GM18499 (cell line): ENCODE measurements at regions not wholly inside any gene's neighbourhood (a gene's known extent, or its start where the extent isn't known, plus 50 kb on each side); places are given as distances from the start of the nearest gene placed in this dataset.

Source experiments
- ATAC-seq: cut with Tn5 transposase; IDR thresholded peaks from one replicate; pipeline ENCODE4 v1.9.1; 2021; ENCODE audit warnings: moderate number of reproducible peaks; ENCODE audit not compliant: insufficient read depth, unreplicated experiment

DNA sequence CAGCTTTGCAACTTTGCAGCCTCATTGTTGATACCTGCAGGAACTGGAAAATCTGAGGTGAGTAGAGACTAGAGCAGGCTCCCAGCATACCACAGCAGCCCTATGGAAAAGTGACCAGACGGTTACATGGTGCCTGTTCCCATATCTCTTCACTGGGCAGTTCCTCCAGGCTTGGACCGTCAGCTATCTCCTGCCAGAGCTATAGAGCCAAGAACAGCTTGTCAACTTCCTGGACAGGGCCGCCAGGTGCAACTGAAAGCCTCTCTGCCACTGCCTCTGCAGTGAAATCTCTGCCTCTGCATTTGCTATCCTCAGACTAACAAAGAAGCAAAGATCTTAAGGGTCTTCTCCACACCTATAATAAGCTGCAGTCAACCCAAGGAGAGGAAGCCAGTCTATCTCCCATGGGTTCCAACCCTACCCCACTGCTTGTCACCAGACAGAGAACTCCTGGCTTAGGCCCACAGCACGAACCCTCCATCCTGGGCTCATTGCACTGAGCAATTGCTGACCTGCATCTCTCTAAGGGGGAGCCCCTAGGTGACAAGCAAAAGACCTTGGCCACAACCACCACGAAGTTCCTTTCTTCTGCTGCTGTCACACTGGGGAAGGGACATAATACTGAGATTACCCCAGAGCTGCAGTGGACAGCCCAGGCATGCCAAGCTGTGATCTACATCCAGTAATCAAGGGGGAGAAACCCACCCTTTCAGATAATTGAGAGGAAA lies 60.1 kb upstream of the KHDRBS2 start:
- ATAC-seq: no peak

DNA sequence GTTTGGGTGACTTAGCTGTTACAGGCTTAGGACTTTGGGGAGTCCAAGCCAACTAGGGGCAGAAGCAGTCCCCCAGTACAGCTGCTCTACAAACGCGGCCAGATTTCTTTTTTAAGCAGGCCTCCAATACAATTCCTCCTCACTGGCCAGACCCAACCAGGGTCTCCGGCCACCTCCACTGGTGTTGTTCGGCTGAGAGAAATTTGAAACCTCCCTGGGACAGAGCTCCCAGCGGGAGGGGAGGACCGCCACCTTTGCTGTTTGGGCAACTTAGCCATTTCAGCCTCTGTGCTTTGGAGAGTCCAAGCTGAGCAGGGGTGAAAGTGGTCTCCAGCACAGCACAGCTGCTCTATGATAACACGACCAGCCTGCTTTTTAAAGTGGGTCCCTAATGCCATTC lies 59.4 kb upstream of the KHDRBS2 start:
- no peak for ATAC-seq

DNA sequence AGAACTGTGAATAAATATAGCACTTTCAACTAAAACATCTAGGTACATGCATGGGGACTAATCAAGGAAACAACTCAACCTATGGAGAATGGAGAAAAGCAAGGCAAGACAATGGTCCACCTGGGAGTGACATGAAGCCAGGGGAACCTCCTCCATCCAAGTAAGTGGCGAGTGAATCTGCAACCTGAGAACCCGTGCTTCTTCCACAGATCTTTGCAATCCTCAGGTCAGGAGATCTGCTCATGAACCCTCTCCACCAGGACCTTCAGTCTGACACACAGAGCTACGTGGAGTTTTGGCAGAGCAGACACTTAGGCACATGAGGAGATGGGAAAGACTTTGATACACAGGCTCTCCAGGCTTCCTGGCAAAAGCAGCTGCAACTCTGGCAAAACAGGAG lies 58.8 kb upstream of the KHDRBS2 start:
- no peak for ATAC-seq

DNA sequence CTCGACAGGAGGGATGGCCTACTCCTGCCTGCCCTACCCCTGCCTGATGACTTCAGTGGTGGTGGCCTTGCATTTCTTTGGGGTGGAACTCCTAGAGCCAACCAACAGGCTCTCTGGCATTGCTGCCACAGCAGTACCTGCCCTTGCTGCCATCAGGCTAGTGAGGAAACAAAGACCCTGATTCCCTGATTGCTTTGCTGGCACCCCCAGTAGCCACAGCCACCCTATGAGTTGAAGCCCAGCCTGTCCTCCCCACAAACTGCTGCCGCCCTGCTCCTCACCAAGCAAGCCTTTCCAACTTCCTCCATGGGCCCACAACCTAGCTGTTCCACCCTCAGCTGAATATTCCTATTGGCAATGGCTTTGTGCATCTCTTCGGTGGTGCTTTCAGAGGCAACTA lies 52.5 kb upstream of the KHDRBS2 start:
- ATAC-seq: no peak
